ENCODE measurements at regions not wholly inside any gene's neighbourhood (a gene's known extent, or its start where the extent isn't known, plus 50 kb on each side); places are given as distances from the start of the nearest gene placed in this dataset.

GRCh38 chr2:66915237-66915636, 480.3 kb downstream of the MEIS1 start:
- ChIA-PET POLR2A (no interaction called here), CTCF (no interaction called here)
- BruUV-seq (replicated peaks) = no TSS peak
- Histone ChIP-seq H3K27ac (ENCODE audit: low read length) (no peak overlapping the region), H3K4me1 (ENCODE audit: control insufficient read depth, insufficient read depth, low read length) (no peaks in the 10 kb centered on the region), H3K36me3 (ENCODE audit: control insufficient read depth, insufficient read depth, low read length) (no peaks in the 10 kb centered on the region), H3K4me3 (ENCODE audit: low read depth in 2 of 2, low read length in 2 of 2) (no peak overlapping the region), H3K9me3 (ENCODE audit: control insufficient read depth, insufficient read depth, low read depth, low read length) (no peaks in the 10 kb centered on the region), H3K27me3 (ENCODE audit: control insufficient read depth, insufficient read depth, low read length) (no peaks in the 10 kb centered on the region)
- no peak for DNase-seq (ENCODE audit: low read depth, low spot score)
- in situ Hi-C loops (cut with HindIII; ENCODE audit: low pct_unique_long_range_greater_than_20kb, low sequenced_read_pairs) = no loop called here
- ATAC-seq = no peak
- TF ChIP-seq SIN3A (IDR thresholded peaks at IDR 0.05; ENCODE audit: borderline replicate concordance, insufficient read depth, low read depth, low read length) (no peak), TCF7L2 (IDR thresholded peaks at IDR 0.05; ENCODE audit: low read depth, low read length) (no peak), POLR2AphosphoS5 (IDR thresholded peaks at IDR 0.05; ENCODE audit: low read depth, low read length) (no peak), REST (IDR thresholded peaks at IDR 0.05; ENCODE audit: insufficient read depth in 1 of 2, low read depth in 2 of 2, low read length in 1 of 2) (no peak), CTCF (IDR thresholded peaks at IDR 0.05) (no peak)
- intact Hi-C loops (cut with micrococcal nuclease; ENCODE audit: unreplicated experiment) = no loop called here

GRCh38 chr2:66919286-66919685, 477.8 kb upstream of the ETAA1 start:
- CTCF ChIA-PET = no interaction called here
- BruUV-seq (replicated peaks) = no TSS peak
- H3K36me3 ChIP-seq (ENCODE audit: control insufficient read depth, insufficient read depth, low read length) = no peaks in the 10 kb centered on the region
- POLR2A ChIA-PET = no interaction called here
- no peak for DNase-seq (ENCODE audit: low read depth, low spot score)
- no peak overlapping the region for H3K27ac ChIP-seq (ENCODE audit: low read length)
- ATAC-seq = no peak
- intact Hi-C loops (cut with micrococcal nuclease; ENCODE audit: unreplicated experiment) (no loop called here), in situ Hi-C loops (cut with HindIII; ENCODE audit: low pct_unique_long_range_greater_than_20kb, low sequenced_read_pairs) (no loop called here)
- TF ChIP-seq CTCF (IDR thresholded peaks at IDR 0.05) (no peak), REST (IDR thresholded peaks at IDR 0.05; ENCODE audit: insufficient read depth in 1 of 2, low read depth in 2 of 2, low read length in 1 of 2) (no peak), TCF7L2 (IDR thresholded peaks at IDR 0.05; ENCODE audit: low read depth, low read length) (no peak), SIN3A (IDR thresholded peaks at IDR 0.05; ENCODE audit: borderline replicate concordance, insufficient read depth, low read depth, low read length) (no peak), POLR2AphosphoS5 (IDR thresholded peaks at IDR 0.05; ENCODE audit: low read depth, low read length) (no peak)
- no peaks in the 10 kb centered on the region for H3K9me3 ChIP-seq (ENCODE audit: control insufficient read depth, insufficient read depth, low read depth, low read length)
- no peak overlapping the region for H3K4me3 ChIP-seq (ENCODE audit: low read depth in 2 of 2, low read length in 2 of 2)
- H3K27me3 ChIP-seq (ENCODE audit: control insufficient read depth, insufficient read depth, low read length) = no peaks in the 10 kb centered on the region
- no peaks in the 10 kb centered on the region for H3K4me1 ChIP-seq (ENCODE audit: control insufficient read depth, insufficient read depth, low read length)
